Superior temporal gyrus (tissue), 1 donor: ENCODE measurements at regions not wholly inside any gene's neighbourhood (a gene's known extent, or its start where the extent isn't known, plus 50 kb on each side); places are given as distances from the start of the nearest gene placed in this dataset.

Experiments
- DNase-seq: peaks from one replicate; pipeline ENCODE4 v3.0.0-alpha.2; 2016; ENCODE audit errors: extremely low spot score

- DNase-seq: no peak
These were observed 405.4 kb downstream of the SHANK2 start for GRCh38 chr11:70846781-70847655.

GRCh38 chr11:70848243-70848750 lies 404.1 kb downstream of the SHANK2 start:
- DNase-seq: no peak

GRCh38 chr11:70849031-70849430 lies 403.3 kb downstream of the SHANK2 start:
- no peak for DNase-seq

- no peak for DNase-seq
These were observed 401.1 kb downstream of the SHANK2 start for GRCh38 chr11:70851308-70851707.

GRCh38 chr11:70851907-70852306 lies 400.5 kb downstream of the SHANK2 start:
- DNase-seq: no peak

- peak; percentile 40 for DNase-seq
These were observed 399.2 kb downstream of the SHANK2 start for GRCh38 chr11:70853068-70853769.

GRCh38 chr11:70853770-70854108 lies 398.6 kb downstream of the SHANK2 start:
- no peak for DNase-seq

GRCh38 chr11:70854201-70854600 lies 398.2 kb downstream of the SHANK2 start:
- DNase-seq: no peak

GRCh38 chr11:70854901-70855556 lies 397.3 kb downstream of the SHANK2 start:
- DNase-seq: no peak

GRCh38 chr11:70857894-70858293 lies 394.5 kb downstream of the SHANK2 start:
- no peak for DNase-seq

- no peak for DNase-seq
These were observed 393.2 kb downstream of the SHANK2 start for GRCh38 chr11:70859180-70859579.

GRCh38 chr11:70860888-70861287 lies 391.5 kb downstream of the SHANK2 start:
- DNase-seq: no peak

GRCh38 chr11:70861559-70861958 lies 390.8 kb downstream of the SHANK2 start:
- DNase-seq: no peak

- DNase-seq: no peak
These were observed 390.3 kb downstream of the SHANK2 start for GRCh38 chr11:70862093-70862492.

- DNase-seq: no peak
These were observed 389.2 kb downstream of the SHANK2 start for GRCh38 chr11:70863186-70863585.

- peak; percentile 21 for DNase-seq
These were observed 388.4 kb downstream of the SHANK2 start for GRCh38 chr11:70863993-70864392.

- DNase-seq: no peak
These were observed 387.0 kb downstream of the SHANK2 start for GRCh38 chr11:70865356-70865755.

- DNase-seq: no peak
These were observed 385.5 kb downstream of the SHANK2 start for GRCh38 chr11:70866834-70867233.

GRCh38 chr11:70867281-70868047 lies 384.9 kb downstream of the SHANK2 start:
- DNase-seq: no peak

- no peak for DNase-seq
These were observed 384.0 kb downstream of the SHANK2 start for GRCh38 chr11:70868341-70868885.

GRCh38 chr11:70869054-70869453 lies 383.3 kb downstream of the SHANK2 start:
- no peak for DNase-seq
